ENCODE measurements at regions not wholly inside any gene's neighbourhood (a gene's known extent, or its start where the extent isn't known, plus 50 kb on each side); places are given as distances from the start of the nearest gene placed in this dataset.
"Not testable (repeated sequence)": the region's sequence is repeated elsewhere in the genome, so short reads cannot be mapped to it uniquely, and the experiment has no call there.

DNA sequence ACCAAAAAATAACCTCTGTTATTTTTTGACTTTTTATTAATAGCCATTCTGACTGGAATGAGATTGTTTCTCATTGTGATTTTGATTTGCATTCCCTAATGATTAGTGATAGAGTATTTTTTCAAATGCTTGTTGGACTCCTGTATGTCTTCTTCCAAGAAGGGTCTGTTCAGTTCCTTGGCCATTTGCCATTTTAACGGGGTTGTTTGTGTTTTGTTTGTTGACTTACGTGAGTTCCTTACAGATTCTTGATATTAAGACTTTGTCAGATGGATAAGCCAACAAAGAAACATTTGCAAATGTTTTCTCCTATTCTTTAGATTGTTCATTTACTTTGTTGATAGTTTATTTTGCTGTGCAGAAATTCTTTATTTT, 651.6 kb upstream of the LRFN5 start:
- Histone ChIP-seq H3K4me1 (ENCODE audit: control insufficient read depth in 3 of 3, insufficient read depth in 2 of 3, low read depth in 1 of 3, low read length in 2 of 3) (no peaks in the 10 kb centered on the region), H3K4me3 (ENCODE audit: low read depth in 1 of 3, low read length in 3 of 3) (no peak overlapping the region), H3K36me3 (ENCODE audit: control insufficient read depth in 3 of 3, insufficient read depth in 2 of 3, low read depth in 1 of 3, low read length in 3 of 3) (no peaks in the 10 kb centered on the region), H3K9me3 (ENCODE audit: control insufficient read depth in 2 of 2, insufficient read depth in 1 of 2, low read depth in 1 of 2, low read length in 1 of 2) (peaks cover 0 to 10% of the 10 kb centered on the region in 2 donors), H3K27me3 (ENCODE audit: control insufficient read depth in 3 of 3, insufficient read depth in 3 of 3, low read length in 3 of 3) (no peaks in the 10 kb centered on the region), H3K27ac (ENCODE audit: low read depth in 1 of 3, low read length in 2 of 3) (no peak overlapping the region)
- no peak for DNase-seq
- WGBS, 3 donors, result 66 to 72% (median 68%) methylated on average over 2 of the region's 2 CpGs
- FAIRE-seq, result no peak

DNA sequence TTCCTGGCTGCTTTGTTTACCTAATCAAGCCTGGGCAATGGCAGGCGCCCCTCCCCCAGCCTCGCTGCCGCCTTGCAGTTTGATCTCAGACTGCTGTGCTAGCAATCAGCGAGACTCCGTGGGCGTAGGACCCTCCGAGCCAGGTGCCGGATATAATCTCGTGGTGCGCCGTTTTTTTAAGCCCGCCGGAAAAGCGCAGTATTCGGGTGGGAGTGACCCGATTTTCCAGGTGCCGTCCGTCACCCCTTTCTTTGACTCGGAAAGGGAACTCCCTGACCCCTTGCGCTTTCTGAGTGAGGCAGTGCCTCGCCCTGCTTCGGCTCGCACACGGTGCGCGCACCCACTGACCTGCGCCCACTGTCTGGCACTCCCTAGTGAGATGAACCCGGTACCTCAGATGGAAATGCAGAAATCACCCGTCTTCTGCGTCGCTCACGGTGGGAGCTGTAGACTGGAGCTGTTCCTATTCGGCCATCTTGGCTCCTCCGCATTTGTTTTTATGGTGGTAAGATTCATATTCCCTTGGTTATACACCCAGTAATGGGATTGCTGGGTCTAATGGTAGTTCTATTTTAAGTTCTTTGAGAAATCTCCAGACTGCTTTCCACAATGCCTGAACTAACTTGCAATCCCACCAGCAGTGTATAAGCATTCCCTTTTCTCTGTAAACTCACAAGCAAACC, 652.1 kb upstream of the LRFN5 start:
- H3K9me3 ChIP-seq (ENCODE audit: control insufficient read depth in 2 of 2, insufficient read depth in 1 of 2, low read depth in 1 of 2, low read length in 1 of 2); H3K27ac ChIP-seq (ENCODE audit: low read depth in 1 of 3, low read length in 2 of 3); H3K4me3 ChIP-seq (ENCODE audit: low read depth in 1 of 3, low read length in 3 of 3); FAIRE-seq; H3K27me3 ChIP-seq (ENCODE audit: control insufficient read depth in 3 of 3, insufficient read depth in 3 of 3, low read length in 3 of 3); H3K36me3 ChIP-seq (ENCODE audit: control insufficient read depth in 3 of 3, insufficient read depth in 2 of 3, low read depth in 1 of 3, low read length in 3 of 3); H3K4me1 ChIP-seq (ENCODE audit: control insufficient read depth in 3 of 3, insufficient read depth in 2 of 3, low read depth in 1 of 3, low read length in 2 of 3); DNase-seq: not testable (repeated sequence)
- WGBS, 3 donors, result 77 to 86% (median 83%) methylated on average over 23 to 34 of the region's 34 CpGs

DNA sequence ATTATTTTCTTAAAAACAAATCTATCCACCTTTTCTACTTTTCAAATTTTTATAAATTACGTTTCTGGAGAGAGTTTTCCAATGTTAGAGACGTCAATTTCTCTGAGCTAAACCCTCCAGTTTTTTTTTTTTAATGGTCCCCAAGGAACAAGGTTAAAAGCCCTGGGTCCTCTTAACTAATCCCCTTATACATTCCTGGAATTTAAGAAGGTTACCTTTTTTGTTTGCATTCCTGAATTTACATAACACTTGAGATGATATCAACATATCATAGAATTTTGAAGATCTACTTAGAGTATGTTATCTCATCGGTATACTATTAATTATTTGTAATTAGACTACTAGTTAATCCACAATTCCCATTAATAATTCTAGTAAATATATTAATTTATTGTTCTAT, 662.2 kb upstream of the LRFN5 start:
- Histone ChIP-seq H3K4me1 (ENCODE audit: control insufficient read depth in 3 of 3, insufficient read depth in 2 of 3, low read depth in 1 of 3, low read length in 2 of 3) (no peaks in the 10 kb centered on the region), H3K27me3 (ENCODE audit: control insufficient read depth in 3 of 3, insufficient read depth in 3 of 3, low read length in 3 of 3) (no peaks in the 10 kb centered on the region), H3K9me3 (ENCODE audit: control insufficient read depth in 2 of 2, insufficient read depth in 1 of 2, low read depth in 1 of 2, low read length in 1 of 2) (no peaks in the 10 kb centered on the region), H3K4me3 (ENCODE audit: low read depth in 1 of 3, low read length in 3 of 3) (no peak overlapping the region), H3K27ac (ENCODE audit: low read depth in 1 of 3, low read length in 2 of 3) (no peak overlapping the region), H3K36me3 (ENCODE audit: control insufficient read depth in 3 of 3, insufficient read depth in 2 of 3, low read depth in 1 of 3, low read length in 3 of 3) (no peaks in the 10 kb centered on the region)
- FAIRE-seq (no peak), DNase-seq (no peak)
- WGBS, 3 donors, result 28 to 48% (median 34%) methylated on average over 3 of the region's 3 CpGs

DNA sequence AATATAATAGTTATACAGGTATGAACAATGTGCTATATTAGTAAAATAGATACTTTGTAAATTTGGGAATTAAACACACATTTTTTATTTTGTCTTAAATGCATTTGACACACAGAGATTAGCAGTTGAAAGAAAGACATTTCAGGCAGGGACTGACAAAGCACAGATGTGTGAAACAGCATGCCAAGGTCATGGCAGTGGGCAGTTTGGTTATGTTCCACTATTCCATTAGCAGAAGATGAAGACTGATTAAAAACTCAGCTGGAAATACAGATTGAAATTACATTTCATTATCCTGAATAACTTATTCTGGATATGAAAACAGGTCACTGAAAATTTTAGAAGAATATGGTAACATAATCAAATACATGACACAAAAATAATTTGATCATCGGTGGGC, 669.8 kb upstream of the LRFN5 start:
- 93 to 97% (median 94%) methylated on average over 1 of the region's 1 CpG for WGBS, 3 donors
- H3K27ac ChIP-seq (ENCODE audit: low read depth in 1 of 3, low read length in 2 of 3), result no peak overlapping the region

DNA sequence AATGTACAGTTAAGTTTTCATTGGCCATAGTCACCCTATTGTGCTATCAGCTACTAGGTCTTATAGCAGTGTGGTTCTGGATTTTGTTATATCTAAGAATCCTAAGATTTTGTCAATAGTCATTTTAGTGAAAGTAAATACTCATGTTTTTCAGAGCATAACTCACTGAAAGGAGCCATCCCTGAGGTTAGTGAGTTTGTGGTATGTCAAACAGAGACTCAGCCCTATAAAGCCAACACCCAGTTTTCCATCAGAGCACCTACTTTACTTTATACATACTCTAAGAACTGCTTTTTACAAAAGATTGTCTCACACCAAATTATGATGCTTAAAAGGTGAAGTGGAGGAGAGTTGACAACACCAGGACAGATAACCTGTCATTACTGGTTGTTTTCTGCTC, 686.3 kb upstream of the LRFN5 start:
- Histone ChIP-seq H3K27ac (ENCODE audit: low read depth in 1 of 3, low read length in 2 of 3) (no peak overlapping the region), H3K4me1 (ENCODE audit: control insufficient read depth in 3 of 3, insufficient read depth in 2 of 3, low read depth in 1 of 3, low read length in 2 of 3) (no peaks in the 10 kb centered on the region), H3K27me3 (ENCODE audit: control insufficient read depth in 3 of 3, insufficient read depth in 3 of 3, low read length in 3 of 3) (no peaks in the 10 kb centered on the region), H3K9me3 (ENCODE audit: control insufficient read depth in 2 of 2, insufficient read depth in 1 of 2, low read depth in 1 of 2, low read length in 1 of 2) (no peaks in the 10 kb centered on the region), H3K36me3 (ENCODE audit: control insufficient read depth in 3 of 3, insufficient read depth in 2 of 3, low read depth in 1 of 3, low read length in 3 of 3) (no peaks in the 10 kb centered on the region), H3K4me3 (ENCODE audit: low read depth in 1 of 3, low read length in 3 of 3) (no peak overlapping the region)
- no peak for DNase-seq
- no peak for FAIRE-seq

More for the DNA sequence above, 669.8 kb upstream of the LRFN5 start:
- DNase-seq (no peak), FAIRE-seq (no peak)
- Histone ChIP-seq H3K36me3 (ENCODE audit: control insufficient read depth in 3 of 3, insufficient read depth in 2 of 3, low read depth in 1 of 3, low read length in 3 of 3) (no peaks in the 10 kb centered on the region), H3K4me3 (ENCODE audit: low read depth in 1 of 3, low read length in 3 of 3) (no peak overlapping the region), H3K27me3 (ENCODE audit: control insufficient read depth in 3 of 3, insufficient read depth in 3 of 3, low read length in 3 of 3) (no peaks in the 10 kb centered on the region), H3K9me3 (ENCODE audit: control insufficient read depth in 2 of 2, insufficient read depth in 1 of 2, low read depth in 1 of 2, low read length in 1 of 2) (no peaks in the 10 kb centered on the region), H3K4me1 (ENCODE audit: control insufficient read depth in 3 of 3, insufficient read depth in 2 of 3, low read depth in 1 of 3, low read length in 2 of 3) (no peaks in the 10 kb centered on the region)

DNA sequence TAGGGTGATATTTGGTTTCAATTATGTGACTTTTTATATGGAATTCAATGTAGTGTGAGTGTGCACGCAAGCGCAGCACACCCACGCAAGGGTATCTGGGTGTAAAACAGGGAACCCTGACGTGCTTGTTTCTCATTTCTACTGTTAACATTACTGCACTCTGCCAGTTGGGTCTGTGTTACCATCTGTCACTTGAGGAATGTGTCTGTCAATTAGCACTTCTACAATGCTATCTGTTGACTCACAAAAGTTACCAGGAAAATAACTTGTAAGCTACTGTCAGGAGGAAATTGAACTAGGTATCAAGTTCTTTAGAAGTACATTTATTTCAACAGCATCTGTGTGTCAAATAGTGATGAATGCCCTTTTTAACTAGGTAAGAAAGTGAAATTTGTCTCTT, 695.5 kb upstream of the LRFN5 start:
- no peaks in the 10 kb centered on the region for H3K36me3 ChIP-seq (ENCODE audit: control insufficient read depth in 3 of 3, insufficient read depth in 2 of 3, low read depth in 1 of 3, low read length in 3 of 3)
- H3K27me3 ChIP-seq (ENCODE audit: control insufficient read depth in 3 of 3, insufficient read depth in 3 of 3, low read length in 3 of 3), result no peaks in the 10 kb centered on the region
- H3K9me3 ChIP-seq (ENCODE audit: control insufficient read depth in 2 of 2, insufficient read depth in 1 of 2, low read depth in 1 of 2, low read length in 1 of 2), result no peaks in the 10 kb centered on the region
- no peak overlapping the region for H3K4me3 ChIP-seq (ENCODE audit: low read depth in 1 of 3, low read length in 3 of 3)
- no peak overlapping the region for H3K27ac ChIP-seq (ENCODE audit: low read depth in 1 of 3, low read length in 2 of 3)
- H3K4me1 ChIP-seq (ENCODE audit: control insufficient read depth in 3 of 3, insufficient read depth in 2 of 3, low read depth in 1 of 3, low read length in 2 of 3), result no peaks in the 10 kb centered on the region
- DNase-seq (no peak), FAIRE-seq (no peak)
- 89 to 91% (median 91%) methylated on average over 4 of the region's 4 CpGs for WGBS, 3 donors

DNA sequence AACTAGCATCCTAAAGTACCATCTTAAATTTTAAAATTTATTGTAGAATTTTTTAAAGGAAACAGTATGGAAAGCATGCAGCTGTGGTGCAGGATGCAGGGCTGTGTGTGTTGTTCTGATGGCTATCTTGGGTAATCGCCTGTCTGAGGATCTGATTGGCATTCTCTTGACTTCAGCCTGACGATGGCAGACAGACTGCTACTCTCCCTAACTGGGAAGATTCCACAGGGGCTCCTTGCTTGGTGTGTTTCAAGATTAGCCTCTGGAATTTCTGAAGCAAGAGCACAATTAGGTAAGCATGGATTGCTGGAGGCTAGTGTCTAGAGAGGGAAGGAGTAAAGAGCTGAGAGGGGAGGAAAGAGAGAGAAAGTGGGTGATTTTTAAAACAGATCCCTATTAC, 696.8 kb upstream of the LRFN5 start:
- Histone ChIP-seq H3K4me1 (ENCODE audit: control insufficient read depth in 3 of 3, insufficient read depth in 2 of 3, low read depth in 1 of 3, low read length in 2 of 3) (no peaks in the 10 kb centered on the region), H3K36me3 (ENCODE audit: control insufficient read depth in 3 of 3, insufficient read depth in 2 of 3, low read depth in 1 of 3, low read length in 3 of 3) (no peaks in the 10 kb centered on the region), H3K27me3 (ENCODE audit: control insufficient read depth in 3 of 3, insufficient read depth in 3 of 3, low read length in 3 of 3) (no peaks in the 10 kb centered on the region), H3K4me3 (ENCODE audit: low read depth in 1 of 3, low read length in 3 of 3) (no peak overlapping the region), H3K9me3 (ENCODE audit: control insufficient read depth in 2 of 2, insufficient read depth in 1 of 2, low read depth in 1 of 2, low read length in 1 of 2) (no peaks in the 10 kb centered on the region), H3K27ac (ENCODE audit: low read depth in 1 of 3, low read length in 2 of 3) (no peak overlapping the region)
- DNase-seq (no peak), FAIRE-seq (no peak)
- 31 to 38% (median 35%) methylated on average over 2 of the region's 2 CpGs for WGBS, 3 donors

DNA sequence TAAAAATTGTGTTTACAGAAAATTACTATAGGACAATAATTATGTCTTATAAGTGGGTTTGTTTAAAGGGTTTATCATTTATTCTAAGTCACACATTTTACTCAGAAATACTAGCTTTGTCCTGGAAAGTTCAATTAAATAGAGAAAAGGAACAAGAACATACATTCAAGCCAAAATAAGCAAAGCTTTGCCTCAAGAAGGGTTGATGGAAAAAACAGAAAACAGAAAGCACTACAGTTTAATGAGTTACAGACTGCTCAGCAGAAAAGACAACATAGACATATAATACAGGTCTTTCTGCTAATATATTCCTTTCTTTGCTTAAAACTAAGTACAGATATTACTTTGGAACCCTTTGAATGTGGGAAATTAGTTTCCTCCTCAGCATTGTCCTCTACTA, 703.0 kb upstream of the LRFN5 start:
- Histone ChIP-seq H3K9me3 (ENCODE audit: control insufficient read depth in 2 of 2, insufficient read depth in 1 of 2, low read depth in 1 of 2, low read length in 1 of 2) (no peaks in the 10 kb centered on the region), H3K27ac (ENCODE audit: low read depth in 1 of 3, low read length in 2 of 3) (no peak overlapping the region), H3K36me3 (ENCODE audit: control insufficient read depth in 3 of 3, insufficient read depth in 2 of 3, low read depth in 1 of 3, low read length in 3 of 3) (no peaks in the 10 kb centered on the region), H3K4me3 (ENCODE audit: low read depth in 1 of 3, low read length in 3 of 3) (no peak overlapping the region), H3K4me1 (ENCODE audit: control insufficient read depth in 3 of 3, insufficient read depth in 2 of 3, low read depth in 1 of 3, low read length in 2 of 3) (no peaks in the 10 kb centered on the region), H3K27me3 (ENCODE audit: control insufficient read depth in 3 of 3, insufficient read depth in 3 of 3, low read length in 3 of 3) (no peaks in the 10 kb centered on the region)
- FAIRE-seq (no peak), DNase-seq (no peak)

DNA sequence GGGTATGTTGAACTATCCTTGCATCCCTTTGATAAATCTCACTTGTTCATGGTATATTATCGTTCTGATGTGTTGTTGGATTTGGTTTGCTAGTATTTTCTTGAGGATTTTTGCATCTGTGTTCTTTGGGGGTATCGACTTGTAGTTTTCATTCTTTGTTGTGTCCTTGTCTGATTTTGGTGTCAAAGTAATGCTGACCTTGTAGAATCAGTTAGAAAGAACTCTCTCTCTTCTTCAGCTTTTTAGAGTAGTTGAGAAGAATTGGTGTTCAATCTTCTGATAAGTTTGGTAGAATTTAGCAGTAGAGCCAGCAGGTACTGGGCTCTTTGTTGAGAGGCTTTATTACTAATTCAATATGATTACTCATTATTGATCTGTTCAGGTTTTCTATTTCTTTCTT, 707.2 kb upstream of the LRFN5 start:
- WGBS, 3 donors, result 27 to 75% (median 52%) methylated on average over 2 of the region's 2 CpGs
- no peaks in the 10 kb centered on the region for H3K36me3 ChIP-seq (ENCODE audit: control insufficient read depth in 3 of 3, insufficient read depth in 2 of 3, low read depth in 1 of 3, low read length in 3 of 3)
- FAIRE-seq, result no peak
- H3K27ac ChIP-seq (ENCODE audit: low read depth in 1 of 3, low read length in 2 of 3), result no peak overlapping the region
- no peaks in the 10 kb centered on the region for H3K4me1 ChIP-seq (ENCODE audit: control insufficient read depth in 3 of 3, insufficient read depth in 2 of 3, low read depth in 1 of 3, low read length in 2 of 3)
- H3K27me3 ChIP-seq (ENCODE audit: control insufficient read depth in 3 of 3, insufficient read depth in 3 of 3, low read length in 3 of 3), result no peaks in the 10 kb centered on the region
- no peak overlapping the region for H3K4me3 ChIP-seq (ENCODE audit: low read depth in 1 of 3, low read length in 3 of 3)
- no peaks in the 10 kb centered on the region for H3K9me3 ChIP-seq (ENCODE audit: control insufficient read depth in 2 of 2, insufficient read depth in 1 of 2, low read depth in 1 of 2, low read length in 1 of 2)
- DNase-seq, result no peak
